WTC11 (cell line): ENCODE measurements at regions not wholly inside any gene's neighbourhood (a gene's known extent, or its start where the extent isn't known, plus 50 kb on each side); places are given as distances from the start of the nearest gene placed in this dataset.

Source experiments
- CTCF ChIP-seq: fragments of 200-600 bp; IDR thresholded peaks from 2 replicates; pipeline ENCODE4 v1.8.0; 2022; ENCODE audit warnings: antibody characterized with exemption
- MAX ChIP-seq: sonication (generic); formaldehyde crosslinking; IDR thresholded peaks from 2 replicates; pipeline ENCODE4 v1.8.0; 2022; ENCODE audit warnings: mild to moderate bottlenecking, missing genetic modification reagents
- NR2C2 ChIP-seq: sonication (generic); formaldehyde crosslinking; IDR thresholded peaks from 2 replicates; pipeline ENCODE4 v1.8.0; 2022; ENCODE audit warnings: mild to moderate bottlenecking, missing genetic modification reagents
- SMAD4 ChIP-seq: sonication (generic); formaldehyde crosslinking; IDR thresholded peaks from 2 replicates; pipeline ENCODE4 v1.8.0; 2022; ENCODE audit warnings: mild to moderate bottlenecking, missing genetic modification reagents
- USF1 ChIP-seq: sonication (generic); formaldehyde crosslinking; IDR thresholded peaks from 2 replicates; pipeline ENCODE4 v1.8.0; 2022; ENCODE audit warnings: mild to moderate bottlenecking, missing genetic modification reagents
- ZNF138 ChIP-seq: sonication (generic); formaldehyde crosslinking; conservative IDR thresholded peaks from 2 replicates; pipeline ENCODE4 v1.8.1; 2022; ENCODE audit warnings: mild to moderate bottlenecking, moderate library complexity, missing genetic modification reagents
- ZNF263 ChIP-seq: sonication (generic); formaldehyde crosslinking; IDR thresholded peaks from 2 replicates; pipeline ENCODE4 v1.8.1; 2022; ENCODE audit warnings: low read depth, mild to moderate bottlenecking, moderate library complexity, missing genetic modification reagents
- ZNF671 ChIP-seq: fragments of 250-450 bp; sonication (Bioruptor Pico); IDR thresholded peaks from 2 replicates; pipeline ENCODE4 v1.8.0; 2021; ENCODE audit warnings: mild to moderate bottlenecking
- TF ChIP-seq, protein P1 (sequence below): fragments of 250-450 bp; sonication (Bioruptor Pico); IDR thresholded peaks from 2 replicates; pipeline ENCODE4 v1.9.0; 2021; ENCODE audit warnings: moderate library complexity, mild to moderate bottlenecking, inconsistent platforms, borderline replicate concordance
- TF ChIP-seq, protein P2 (sequence below): sonication (generic); formaldehyde crosslinking; IDR thresholded peaks from 2 replicates; pipeline ENCODE4 v1.8.0; 2023; ENCODE audit warnings: missing genetic modification reagents

DNA sequence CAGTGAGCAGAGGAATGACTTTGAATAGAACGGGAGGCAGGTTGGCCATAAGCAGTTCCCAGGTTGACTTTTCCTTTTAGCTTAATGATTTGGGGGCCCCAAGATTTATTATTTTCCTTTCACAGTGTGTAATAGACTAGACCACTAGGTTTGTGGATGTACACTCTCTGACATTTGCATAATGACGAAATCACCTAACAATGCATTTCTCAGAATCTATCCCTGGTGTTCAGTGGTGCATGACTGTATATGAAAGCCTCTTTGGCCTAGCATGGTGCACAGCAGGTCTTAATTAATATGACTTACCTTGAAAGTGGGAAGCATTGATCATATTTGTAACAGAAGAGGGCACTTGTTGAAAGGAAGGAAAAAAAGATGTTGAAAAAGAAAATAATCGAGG is 761.9 kb downstream of the TYW1 start:
- TF ChIP-seq CTCF (no peak), MAX (CRISPR knock-in tag) (no peak), ZNF263 (CRISPR knock-in tag) (no peak), ZNF138 (CRISPR knock-in tag) (no peak), ZNF671 (CRISPR knock-in tag) (no peak), NR2C2 (CRISPR knock-in tag) (no peak), USF1 (CRISPR knock-in tag) (no peak), SMAD4 (CRISPR knock-in tag) (no peak)
- TF ChIP-seq, protein P1, sequence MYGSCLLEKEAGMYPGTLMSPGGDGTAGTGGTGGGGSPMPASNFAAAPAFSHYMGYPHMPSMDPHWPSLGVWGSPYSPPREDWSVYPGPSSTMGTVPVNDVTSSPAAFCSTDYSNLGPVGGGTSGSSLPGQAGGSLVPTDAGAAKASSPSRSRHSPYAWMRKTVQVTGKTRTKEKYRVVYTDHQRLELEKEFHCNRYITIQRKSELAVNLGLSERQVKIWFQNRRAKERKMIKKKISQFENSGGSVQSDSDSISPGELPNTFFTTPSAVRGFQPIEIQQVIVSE (CRISPR knock-in tag) = no peak
- TF ChIP-seq, protein P2, sequence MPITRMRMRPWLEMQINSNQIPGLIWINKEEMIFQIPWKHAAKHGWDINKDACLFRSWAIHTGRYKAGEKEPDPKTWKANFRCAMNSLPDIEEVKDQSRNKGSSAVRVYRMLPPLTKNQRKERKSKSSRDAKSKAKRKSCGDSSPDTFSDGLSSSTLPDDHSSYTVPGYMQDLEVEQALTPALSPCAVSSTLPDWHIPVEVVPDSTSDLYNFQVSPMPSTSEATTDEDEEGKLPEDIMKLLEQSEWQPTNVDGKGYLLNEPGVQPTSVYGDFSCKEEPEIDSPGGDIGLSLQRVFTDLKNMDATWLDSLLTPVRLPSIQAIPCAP (CRISPR knock-in tag) = no peak
